Brain microvascular endothelial cell (primary cell): ENCODE measurements at regions not wholly inside any gene's neighbourhood (a gene's known extent, or its start where the extent isn't known, plus 50 kb on each side); places are given as distances from the start of the nearest gene placed in this dataset.
"Not testable (repeated sequence)": the region's sequence is repeated elsewhere in the genome, so short reads cannot be mapped to it uniquely, and the experiment has no call there.

Experiments
- DNase-seq: peaks from one replicate; pipeline ENCODE4 v3.0.0-alpha.2; 2020
- H3K27ac ChIP-seq: fragments of 250-450 bp; sonication (Bioruptor Pico); 2 replicates; pipeline ENCODE4 v1.5.1; 2020; ENCODE audit warnings: mild to moderate bottlenecking, moderate library complexity
- H3K27me3 ChIP-seq: fragments of 250-450 bp; sonication (Bioruptor Pico); replicated peaks from 2 replicates; pipeline ENCODE4 v1.5.1; 2020; ENCODE audit warnings: mild to moderate bottlenecking
- H3K36me3 ChIP-seq: fragments of 250-450 bp; sonication (Bioruptor Pico); replicated peaks from 2 replicates; pipeline ENCODE4 v1.5.1; 2020; ENCODE audit warnings: mild to moderate bottlenecking
- H3K4me3 ChIP-seq: 2 replicates; pipeline ENCODE4 v1.5.1; 2011; ENCODE audit warnings: low read depth, mild to moderate bottlenecking, control low read depth, low read length, moderate library complexity
- CTCF ChIP-seq: IDR thresholded peaks from 2 replicates; pipeline ENCODE4 v1.5.1; 2011; ENCODE audit warnings: low read depth, mild to moderate bottlenecking, moderate library complexity, low read length, control low read depth, inconsistent platforms; ENCODE audit errors: missing control alignments
- in situ Hi-C: cut with HindIII; loops from 2 replicates; pipeline ENCODE4 v1.10.0; 2017; ENCODE audit warnings: low sequenced_read_pairs, low pct_ligation_motif_present

DNA sequence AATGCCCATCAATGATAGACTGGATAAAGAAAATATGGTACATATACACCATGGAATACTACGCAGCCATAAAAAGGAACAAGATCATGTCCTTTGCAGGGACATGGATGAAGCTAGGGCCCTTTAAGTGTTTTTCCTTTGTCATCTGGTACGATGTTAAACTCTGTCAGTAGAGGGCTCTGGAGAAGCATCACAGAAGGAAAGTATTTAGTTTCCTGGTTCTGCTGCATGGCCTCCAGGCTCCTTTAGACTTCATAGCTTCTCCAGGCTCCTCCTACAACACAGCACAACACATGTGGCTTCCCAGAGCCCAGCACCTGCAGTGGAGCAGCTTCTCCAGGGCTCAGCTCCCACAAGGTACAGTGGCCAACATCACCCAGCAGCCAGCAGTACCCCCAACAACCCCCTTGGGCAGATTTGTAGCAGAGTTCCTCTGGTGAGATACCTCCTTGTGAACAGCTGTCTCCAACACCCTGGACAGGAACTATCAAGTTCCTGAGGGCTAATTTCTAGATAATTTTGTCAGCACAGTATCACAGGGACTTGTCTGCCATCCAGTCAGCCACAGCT lies 63.4 kb downstream of the KCTD12 start:
- in situ Hi-C loops, result no loop called here
- DNase-seq, result no peak
- peak; percentile 39 for TF ChIP-seq CTCF
- Histone ChIP-seq H3K27ac (no peak overlapping the region), H3K36me3 (no peaks in the 10 kb centered on the region), H3K4me3 (no peak overlapping the region), H3K27me3 (no peaks in the 10 kb centered on the region)

GRCh38 chr13:76821222-76821621 lies 65.0 kb downstream of the KCTD12 start:
- H3K36me3 ChIP-seq, in situ Hi-C loops, H3K4me3 ChIP-seq, H3K27ac ChIP-seq, DNase-seq, H3K27me3 ChIP-seq: not testable (repeated sequence)

DNA sequence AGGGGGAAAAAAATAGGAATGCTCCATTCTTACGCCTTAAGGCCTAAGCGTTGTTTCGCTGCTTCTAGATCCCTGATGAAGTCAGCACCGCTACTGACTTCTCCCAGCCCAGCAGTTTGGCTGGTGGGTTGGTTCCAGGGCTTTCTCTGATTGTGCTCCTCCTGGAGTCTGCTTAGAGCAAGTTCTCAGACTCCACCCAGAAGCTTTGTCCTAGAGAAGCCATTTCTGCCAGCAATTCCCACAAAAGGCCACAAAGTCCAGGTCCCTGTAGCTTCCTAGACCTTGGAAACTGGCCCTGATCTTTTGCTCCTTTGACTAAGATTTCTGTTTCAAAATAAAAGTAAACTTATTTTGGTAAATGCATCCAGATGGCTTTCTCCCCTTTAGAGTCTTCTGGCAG lies 65.4 kb downstream of the KCTD12 start:
- no peak overlapping the region for H3K4me3 ChIP-seq
- DNase-seq, result no peak
- H3K36me3 ChIP-seq, result no peaks in the 10 kb centered on the region
- no peaks in the 10 kb centered on the region for H3K27me3 ChIP-seq
- in situ Hi-C loops, result no loop called here
- no peak overlapping the region for H3K27ac ChIP-seq
- peak; percentile 41 for TF ChIP-seq CTCF

GRCh38 chr13:76816394-76816793 lies 69.8 kb downstream of the KCTD12 start:
- no peak overlapping the region for H3K4me3 ChIP-seq
- H3K36me3 ChIP-seq, result no peaks in the 10 kb centered on the region
- no peaks in the 10 kb centered on the region for H3K27me3 ChIP-seq
- no peak for DNase-seq
- in situ Hi-C loops, result no loop called here
- no peak overlapping the region for H3K27ac ChIP-seq
- TF ChIP-seq CTCF, result no peak

DNA sequence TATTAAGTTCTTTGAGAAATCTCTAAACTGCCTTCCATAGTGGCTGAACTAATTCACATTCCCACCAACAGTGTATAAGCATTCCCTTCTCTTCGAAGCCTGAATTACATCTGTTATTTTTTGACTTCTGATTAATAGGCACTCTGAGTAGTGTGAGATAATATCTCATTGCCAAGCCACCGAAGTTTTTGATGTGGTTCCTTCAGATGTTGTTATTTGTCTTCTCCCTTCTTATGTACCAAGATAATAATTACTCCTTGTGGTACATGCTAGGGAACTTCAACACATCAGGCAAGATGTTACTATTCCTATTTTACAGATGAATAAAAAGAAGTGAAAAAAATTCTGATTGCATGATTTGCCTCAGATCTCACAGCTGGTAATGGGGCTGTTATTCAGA lies 70.9 kb downstream of the KCTD12 start:
- Histone ChIP-seq H3K36me3 (no peaks in the 10 kb centered on the region), H3K4me3 (no peak overlapping the region), H3K27me3 (no peaks in the 10 kb centered on the region), H3K27ac (no peak overlapping the region)
- DNase-seq, result no peak
- in situ Hi-C loops, result no loop called here
- no peak for TF ChIP-seq CTCF

- Histone ChIP-seq H3K27ac (no peak overlapping the region), H3K36me3 (no peaks in the 10 kb centered on the region), H3K4me3 (no peak overlapping the region), H3K27me3 (no peaks in the 10 kb centered on the region)
- in situ Hi-C loops, result no loop called here
- no peak for DNase-seq
- no peak for TF ChIP-seq CTCF
Observed at GRCh38 chr13:76813891-76814290, 72.3 kb downstream of the KCTD12 start.
